ENCODE measurements at regions not wholly inside any gene's neighbourhood (a gene's known extent, or its start where the extent isn't known, plus 50 kb on each side); places are given as distances from the start of the nearest gene placed in this dataset.
"Not testable (repeated sequence)": the region's sequence is repeated elsewhere in the genome, so short reads cannot be mapped to it uniquely, and the experiment has no call there.

GRCh38 chr19:30066781-30067759 is 125.0 kb downstream of the URI1 start:
- no peak for DNase-seq (ENCODE audit: low spot score)

GRCh38 chr19:30067956-30068506 is 126.0 kb downstream of the URI1 start:
- not testable (repeated sequence) for DNase-seq (ENCODE audit: low spot score)

DNA sequence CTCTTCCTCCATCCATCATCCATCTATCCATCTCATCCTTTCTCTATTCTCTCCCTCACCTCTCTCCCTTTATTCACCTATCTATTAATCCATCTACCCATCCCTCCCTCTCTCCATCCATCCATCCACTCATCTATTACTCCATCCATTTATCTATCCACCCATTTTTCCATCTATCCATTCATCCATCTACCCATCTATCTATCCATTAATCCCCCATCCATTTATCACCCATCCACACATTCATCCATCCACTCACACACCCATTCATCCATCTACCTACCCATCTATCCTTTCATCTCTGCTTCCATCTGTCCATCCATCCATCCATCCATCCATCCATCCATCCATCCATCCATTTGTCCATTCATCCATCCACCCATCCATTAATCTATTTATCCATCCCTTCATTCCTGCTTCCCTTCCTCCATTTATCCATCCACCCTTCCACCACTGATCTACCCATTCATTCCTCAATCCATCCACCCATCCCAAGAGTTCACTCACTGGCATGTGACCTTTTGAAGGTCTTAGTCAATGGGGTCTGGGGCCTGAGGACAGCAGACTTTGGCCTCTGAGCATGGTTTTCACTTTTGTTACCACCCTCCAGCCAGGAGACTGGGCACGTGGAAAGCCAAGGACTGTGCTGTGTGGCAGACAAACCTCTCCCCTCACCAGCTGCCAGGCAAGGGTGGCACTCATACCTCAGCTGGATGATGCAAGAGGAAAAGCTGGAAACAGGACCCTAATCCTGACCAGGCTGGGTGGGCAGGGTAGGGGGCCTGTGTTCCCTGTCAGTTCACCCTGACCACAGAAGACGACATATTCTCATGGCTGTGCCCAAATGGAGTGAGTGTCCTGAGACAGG is 126.7 kb downstream of the URI1 start:
- DNase-seq (ENCODE audit: low spot score) = no peak

DNA sequence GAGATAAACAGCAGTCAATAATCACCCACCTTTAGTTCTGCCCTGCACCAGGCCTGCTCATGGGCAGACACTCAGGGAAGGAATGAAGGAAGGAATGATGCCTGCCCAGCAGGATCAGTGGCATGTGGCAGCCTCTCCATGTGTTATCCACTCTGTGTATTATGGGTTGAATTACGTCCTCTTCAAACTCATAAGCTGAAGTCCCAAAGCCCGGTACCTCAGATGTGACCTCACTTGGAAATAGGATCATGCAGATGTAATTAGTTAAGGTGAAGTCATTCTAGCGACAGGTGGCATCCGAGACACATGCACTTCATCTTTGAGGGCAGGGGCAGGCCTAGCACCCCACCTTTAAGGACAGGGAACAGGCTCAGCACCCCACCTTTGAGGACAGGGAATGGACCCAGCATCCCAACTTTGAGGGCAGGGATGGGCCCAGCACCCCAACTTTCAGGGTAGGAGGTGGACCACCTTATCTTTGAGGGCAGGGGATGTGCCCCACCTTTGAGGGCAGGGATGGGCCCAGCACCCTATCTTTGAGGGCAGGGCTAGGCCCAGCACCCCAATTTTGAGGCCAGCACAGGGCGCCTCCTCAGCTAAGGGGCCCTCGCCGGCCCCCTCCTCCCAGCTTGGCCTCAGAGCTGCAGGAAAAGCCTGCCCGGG is 127.6 kb downstream of the URI1 start:
- no peak for DNase-seq (ENCODE audit: low spot score)

DNA sequence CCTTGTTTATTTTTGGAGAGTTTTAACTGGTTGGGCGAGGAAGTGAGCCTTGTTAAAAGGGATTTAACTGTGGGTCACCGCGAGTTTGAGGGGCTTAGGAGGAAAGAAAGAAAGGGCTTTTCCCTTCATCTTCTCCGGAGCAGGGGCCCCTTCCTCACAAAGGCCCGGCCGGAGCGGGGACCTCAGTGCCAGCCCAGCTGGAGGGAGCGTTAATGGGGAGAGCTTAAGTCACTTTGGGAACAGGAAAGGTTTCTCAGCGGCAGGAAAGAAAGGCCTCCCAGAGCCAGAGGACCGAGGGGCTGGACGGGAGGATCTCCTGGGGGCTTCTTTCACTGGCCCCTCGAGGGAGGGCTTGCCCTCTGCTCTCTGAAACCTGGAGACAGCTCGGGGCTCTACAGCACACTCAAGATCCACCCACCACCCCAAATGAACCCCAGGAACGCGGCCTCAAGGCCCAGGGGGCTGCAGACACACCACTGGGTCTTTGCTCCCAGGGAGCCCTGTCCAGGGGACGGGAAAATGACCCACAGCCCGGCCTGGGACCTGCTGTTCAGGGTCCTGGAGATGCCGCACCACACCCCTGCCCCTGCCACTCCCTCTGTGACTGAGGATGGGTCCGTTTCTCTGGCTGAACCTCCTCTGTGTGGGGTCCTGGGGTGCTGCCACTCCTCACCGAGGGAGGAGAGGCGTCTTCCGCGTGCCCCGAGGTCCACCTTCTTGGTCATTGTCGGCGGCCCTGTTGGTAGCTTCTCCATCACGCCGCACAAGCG is 128.3 kb downstream of the URI1 start:
- DNase-seq (ENCODE audit: low spot score) = no peak

GRCh38 chr19:30070968-30071632 is 129.1 kb downstream of the URI1 start:
- DNase-seq (ENCODE audit: low spot score) = no peak

- DNase-seq (ENCODE audit: low spot score) = no peak
Measured at GRCh38 chr19:30071871-30072270, 129.8 kb downstream of the URI1 start.

DNA sequence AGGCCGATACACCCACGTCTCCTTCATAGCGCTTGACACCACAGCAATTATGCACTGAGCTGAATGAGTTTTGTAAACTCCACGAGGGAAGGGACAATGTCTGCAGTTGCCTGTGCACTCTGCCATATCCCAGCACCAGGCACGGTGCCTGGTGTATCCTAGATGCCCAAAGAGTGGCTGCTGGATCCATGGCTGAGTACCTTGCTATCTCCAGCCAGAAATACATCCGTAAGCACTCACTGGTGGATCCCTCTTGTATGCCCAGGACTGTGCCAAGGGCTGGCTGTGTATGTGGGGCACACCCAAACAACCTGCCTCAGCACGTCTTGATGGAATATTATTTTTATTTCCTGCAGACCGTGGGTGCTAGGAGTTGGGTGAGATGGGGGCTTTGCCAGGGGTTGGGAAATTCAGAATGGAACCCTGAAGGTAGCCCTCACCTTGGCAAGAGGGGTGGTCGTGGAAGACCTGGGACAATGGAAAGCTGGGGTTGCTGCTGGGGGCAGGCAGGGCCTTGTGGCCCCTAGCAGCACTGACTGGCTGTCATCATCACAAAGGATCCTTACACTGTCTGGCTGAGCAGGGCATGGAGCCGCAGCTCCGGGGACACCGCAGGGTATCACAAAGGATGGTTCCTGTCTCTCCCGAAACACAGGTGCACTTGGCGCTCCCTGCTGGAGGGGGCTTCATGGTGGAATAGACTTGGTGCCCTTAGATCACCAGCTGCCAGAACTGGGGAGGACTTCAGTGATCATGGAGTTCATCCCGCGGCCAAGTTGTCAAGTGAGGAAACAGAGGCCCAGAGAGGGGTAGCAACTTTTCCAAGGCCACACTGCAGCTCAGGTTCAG is 131.3 kb downstream of the URI1 start:
- no peak for DNase-seq (ENCODE audit: low spot score)

GRCh38 chr19:30074096-30074495 is 132.1 kb downstream of the URI1 start:
- no peak for DNase-seq (ENCODE audit: low spot score)

DNA sequence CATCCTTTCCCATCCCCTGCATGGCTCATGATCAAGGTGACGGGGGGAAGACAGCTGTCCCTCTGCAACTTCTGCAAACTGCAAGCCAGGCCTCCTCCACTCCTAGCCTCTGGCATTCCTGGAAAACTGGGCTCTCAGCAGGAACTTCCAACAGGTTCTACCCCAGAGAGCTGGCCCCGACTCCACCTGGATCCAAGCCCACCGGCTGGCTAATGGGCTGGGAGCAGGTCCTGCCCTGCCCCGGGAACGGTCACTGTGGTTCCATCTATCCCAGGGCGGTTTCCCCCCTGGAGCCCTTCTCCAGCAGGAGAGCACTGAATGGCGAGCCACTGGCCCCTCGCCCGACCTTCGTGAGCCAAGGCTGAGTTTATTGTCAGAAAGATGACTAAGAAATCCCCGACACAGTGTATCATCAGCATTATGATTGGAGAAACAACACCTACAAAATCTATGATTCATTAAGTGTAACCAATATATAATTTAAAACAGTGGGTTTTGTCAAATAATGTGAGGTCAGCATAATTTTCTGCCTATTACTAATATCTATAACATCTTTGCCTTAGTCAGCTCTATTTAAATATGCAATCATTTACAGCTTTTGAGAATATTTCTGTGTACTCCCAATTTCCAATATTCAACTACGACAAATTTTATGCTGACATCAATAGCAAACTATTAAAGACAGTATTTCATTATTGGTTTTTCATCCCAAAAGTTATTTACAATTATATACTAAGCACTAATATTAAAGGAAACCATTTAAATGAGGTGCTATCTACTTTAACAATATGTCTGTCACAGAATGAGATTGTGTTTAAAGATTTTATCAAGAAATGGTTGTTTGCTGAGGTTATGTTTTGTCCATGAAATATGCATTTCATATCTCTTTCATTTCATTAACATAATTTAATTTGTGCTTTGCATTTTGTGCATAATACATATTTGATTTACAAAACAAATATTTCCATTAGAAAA is 133.0 kb downstream of the URI1 start:
- no peak for DNase-seq (ENCODE audit: low spot score)

GRCh38 chr19:30076101-30076551 is 134.1 kb downstream of the URI1 start:
- no peak for DNase-seq (ENCODE audit: low spot score)

- no peak for DNase-seq (ENCODE audit: low spot score)
Measured at GRCh38 chr19:30076751-30077670, 135.0 kb downstream of the URI1 start.

DNA sequence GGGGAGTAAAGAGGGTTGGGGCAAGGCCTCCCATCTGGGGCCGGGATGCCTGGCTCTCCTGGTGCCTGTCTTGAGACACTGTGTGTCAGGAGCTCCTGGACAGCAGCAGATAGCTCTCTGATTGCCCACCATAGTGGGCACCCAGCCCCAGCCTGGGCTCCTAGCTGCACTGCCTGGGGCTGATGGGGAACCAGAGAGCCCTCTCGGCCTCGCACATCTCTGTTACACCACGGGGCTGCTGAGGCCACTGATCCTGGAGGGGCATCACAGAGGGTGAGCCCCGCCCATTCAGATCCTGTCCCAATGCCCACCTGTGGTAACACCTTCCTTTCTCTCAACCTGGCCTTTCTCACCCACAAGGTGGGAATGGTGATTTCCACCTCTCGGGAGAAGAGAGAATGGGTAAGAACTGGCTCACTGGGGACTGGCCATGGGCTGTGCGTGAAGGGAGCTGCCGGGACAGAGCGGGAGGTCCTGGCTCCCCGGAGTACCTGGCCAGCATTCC is 135.9 kb downstream of the URI1 start:
- no peak for DNase-seq (ENCODE audit: low spot score)

- no peak for DNase-seq (ENCODE audit: low spot score)
Measured at GRCh38 chr19:30078381-30078910, 136.4 kb downstream of the URI1 start.

DNA sequence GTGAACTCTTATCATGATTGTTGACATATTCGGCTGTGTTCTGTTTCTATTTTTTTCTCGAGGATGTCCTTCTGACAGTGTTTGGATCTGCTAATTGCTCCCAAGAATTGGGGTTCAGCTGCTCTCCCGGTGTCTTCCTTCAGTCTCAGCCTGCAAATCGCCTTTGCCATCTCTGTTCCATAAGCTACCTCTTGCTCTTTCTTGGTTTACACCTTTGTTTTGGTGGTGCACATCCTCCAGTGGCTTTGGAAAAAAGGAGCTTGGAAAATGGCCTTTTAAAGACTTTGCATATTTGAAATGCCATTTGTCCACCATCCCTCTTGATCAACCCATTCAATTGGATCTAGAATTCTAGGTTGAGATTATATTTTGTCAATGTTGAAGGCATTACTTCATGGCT is 137.2 kb downstream of the URI1 start:
- DNase-seq (ENCODE audit: low spot score) = no peak

DNA sequence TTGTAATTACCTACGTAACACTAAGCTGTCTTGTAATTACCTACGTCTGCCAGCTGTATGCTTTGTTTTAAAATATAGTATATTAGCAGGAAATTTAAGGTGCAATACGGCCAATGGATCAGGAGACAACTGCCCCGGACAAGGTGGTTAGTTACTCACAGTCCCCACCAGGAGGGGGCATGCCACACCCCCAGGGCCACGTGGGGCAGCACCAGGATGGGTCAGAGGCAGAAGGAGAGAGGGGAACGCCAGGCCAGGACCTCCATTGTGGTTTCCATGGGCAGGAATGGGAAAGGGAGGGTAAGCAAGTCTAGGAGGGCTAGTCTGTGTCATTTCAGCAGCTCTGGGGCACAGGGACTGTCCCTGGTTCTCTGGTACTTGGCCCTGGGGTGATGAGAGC is 140.1 kb downstream of the URI1 start:
- no peak for DNase-seq (ENCODE audit: low spot score)

DNA sequence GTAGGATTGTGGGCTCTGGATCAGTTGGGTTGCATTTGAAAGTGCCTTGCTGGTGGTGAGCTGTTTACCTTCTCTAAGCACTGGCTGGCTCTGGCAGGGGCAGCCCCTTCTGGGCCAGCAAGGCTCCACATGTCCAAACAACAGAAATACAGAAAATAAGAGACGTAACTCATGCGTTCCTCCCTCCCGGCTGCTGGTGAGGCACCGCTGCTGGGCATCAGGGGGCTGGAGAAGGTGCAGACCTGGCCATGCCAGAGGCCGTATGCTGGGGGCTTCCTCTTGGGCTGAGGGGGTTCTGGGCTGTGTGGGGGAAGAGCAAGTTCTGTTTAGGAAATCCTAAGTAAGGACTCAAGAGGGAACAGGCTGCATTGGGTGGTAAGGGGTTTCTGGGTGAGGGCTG is 140.6 kb downstream of the URI1 start:
- DNase-seq (ENCODE audit: low spot score) = no peak

All from SW480 (cell line).